GM18870 (cell line): ENCODE measurements at regions not wholly inside any gene's neighbourhood (a gene's known extent, or its start where the extent isn't known, plus 50 kb on each side); places are given as distances from the start of the nearest gene placed in this dataset.

Experiments
- ATAC-seq: cut with Tn5 transposase; IDR thresholded peaks from one replicate; pipeline ENCODE4 v1.9.1; 2021; ENCODE audit warnings: moderate library complexity; ENCODE audit not compliant: unreplicated experiment

DNA sequence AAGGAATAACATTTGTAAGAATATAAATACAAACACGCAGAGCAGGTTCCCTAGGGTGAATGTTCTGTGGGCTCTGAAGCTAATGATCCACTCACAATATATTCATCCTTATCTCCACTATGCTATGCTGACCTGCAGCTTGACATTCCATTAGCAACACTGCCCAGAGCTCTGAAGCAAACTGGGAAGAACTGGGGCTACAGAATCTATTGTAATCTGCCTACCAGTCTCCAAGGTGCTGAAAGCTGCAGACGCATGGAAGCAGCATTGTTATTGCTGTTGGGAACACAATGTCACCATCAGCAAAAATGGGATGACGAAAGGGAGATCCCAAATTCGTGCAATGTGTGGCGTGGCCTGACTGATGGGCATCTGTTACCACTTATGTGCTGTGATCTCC, 316.7 kb upstream of the RORA start:
- no peak for ATAC-seq

DNA sequence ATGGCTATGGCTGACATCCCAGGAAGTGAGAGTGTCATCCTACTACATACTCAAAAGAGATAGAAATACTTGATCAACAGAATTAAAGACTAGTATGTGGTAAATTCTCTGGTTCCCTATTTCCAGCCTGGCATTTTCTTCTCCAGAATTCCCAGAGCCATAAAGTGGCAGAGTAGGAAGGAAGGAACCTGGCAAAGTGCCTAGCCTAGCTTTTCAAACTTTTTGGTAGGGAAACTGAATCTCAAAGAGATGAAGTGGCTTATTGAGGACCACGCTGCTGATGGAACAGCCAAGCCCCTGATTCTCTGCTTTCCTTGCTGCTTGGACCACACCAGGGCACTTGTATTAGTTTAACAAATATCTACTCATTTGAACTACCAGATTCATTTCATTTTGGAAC, 312.4 kb upstream of the RORA start:
- no peak for ATAC-seq

DNA sequence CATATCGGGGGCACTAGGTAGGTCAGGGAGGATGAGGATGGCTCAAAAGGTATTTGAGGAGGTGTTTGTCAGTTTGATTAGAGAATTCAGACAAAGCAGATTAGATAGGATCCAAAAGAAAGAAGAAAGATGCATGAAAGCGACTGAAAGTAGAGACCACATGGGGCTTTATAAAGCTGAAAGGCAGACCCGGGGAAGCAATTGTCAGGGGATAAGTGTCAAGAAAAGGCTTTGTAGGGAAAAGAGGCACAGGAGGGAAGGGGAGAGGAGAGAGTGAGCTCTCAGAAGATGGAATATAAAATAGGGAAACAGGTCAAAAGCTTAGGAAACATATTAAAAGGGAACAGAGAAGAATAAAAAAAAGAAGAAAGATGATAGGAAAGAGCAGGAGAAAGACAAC, 308.2 kb upstream of the RORA start:
- ATAC-seq = no peak

DNA sequence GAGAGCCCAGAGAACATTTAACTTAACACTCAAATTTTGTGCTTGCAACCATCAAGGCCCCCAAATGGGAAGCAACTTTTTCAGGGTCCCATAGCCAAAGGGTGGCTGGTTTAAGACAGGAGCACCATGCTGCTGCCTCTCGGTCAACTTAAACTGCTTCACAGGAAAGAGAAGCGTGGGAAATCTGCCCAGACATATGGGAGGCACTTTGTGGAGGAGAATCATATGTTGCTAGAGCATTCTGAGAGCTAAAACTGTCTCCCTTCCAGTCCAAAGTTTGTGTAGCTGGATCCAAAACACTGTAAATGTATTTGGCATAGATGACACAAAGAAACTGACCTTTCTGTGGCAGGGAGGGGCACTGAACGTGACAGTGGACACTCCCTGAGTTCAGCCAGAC, 305.9 kb upstream of the RORA start:
- no peak for ATAC-seq

DNA sequence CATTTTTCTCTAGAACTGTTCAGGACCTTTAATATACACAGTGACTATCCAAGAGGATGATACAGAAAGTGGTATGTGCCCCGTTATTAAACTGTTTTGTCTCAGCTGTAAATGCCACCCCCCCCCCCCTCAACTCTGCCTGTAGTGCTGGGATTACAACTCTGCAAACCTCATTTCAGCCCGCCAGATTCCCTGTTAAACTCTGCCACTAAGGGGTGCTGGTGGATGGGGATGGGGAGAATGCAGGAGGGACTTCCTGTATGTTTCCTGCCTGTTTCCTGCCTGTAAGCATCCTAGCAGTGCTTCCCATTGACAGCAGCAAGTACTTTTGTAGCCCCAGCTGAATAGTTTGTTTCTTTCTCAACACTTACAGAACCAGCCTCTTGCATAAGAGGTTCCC, 301.7 kb upstream of the RORA start:
- no peak for ATAC-seq

DNA sequence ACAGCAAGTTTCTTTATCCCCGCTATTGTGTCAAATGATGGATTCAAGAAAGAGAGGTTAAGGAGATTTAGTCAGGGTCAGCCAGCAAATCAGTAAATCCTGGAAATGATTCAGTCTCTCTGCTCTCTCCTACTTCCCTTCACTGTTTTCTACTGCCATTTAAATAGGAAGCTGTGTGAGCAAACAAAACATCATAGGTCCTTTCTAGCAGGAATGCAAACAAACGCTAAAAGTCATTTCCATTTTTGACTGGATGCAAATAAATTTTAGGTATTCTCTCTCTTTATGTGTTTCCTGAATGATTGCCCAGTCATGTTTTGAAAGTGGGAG, 299.4 kb upstream of the RORA start:
- ATAC-seq = no peak

DNA sequence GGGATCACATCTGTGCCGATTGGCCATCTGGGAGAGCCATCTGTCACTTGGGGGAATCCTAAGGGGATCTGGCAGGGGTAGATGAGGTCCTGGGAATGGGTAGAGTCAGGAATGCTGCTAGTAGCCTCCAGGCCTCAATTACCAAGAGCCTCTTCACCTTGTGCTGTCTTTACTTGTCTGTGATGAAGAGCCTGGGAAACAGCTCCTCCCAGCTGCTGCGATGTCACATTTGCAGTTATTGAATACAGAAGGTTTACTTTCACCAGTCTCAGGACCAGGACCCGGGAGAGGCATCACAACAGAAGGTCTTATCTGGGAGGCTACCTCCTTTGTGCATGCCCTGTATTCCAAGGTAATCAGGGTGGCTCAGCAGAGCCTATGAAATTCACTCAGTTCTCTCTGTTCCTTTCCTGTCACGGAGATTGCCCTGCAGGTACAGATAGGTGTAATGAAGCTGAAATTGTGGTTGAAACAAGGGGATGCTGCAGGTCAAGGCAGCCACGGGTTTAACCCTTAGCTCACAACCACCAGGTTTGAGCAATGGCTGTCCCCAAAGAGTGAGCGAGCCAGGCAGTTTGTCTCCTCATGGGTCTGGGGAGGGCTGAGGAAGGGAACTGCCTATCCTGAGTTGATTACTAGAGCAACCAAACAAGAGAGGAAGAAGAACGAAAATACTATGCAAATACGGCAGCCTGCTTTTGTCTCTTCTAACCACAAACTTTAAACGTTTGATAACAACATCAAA, 298.9 kb upstream of the RORA start:
- ATAC-seq = no peak

DNA sequence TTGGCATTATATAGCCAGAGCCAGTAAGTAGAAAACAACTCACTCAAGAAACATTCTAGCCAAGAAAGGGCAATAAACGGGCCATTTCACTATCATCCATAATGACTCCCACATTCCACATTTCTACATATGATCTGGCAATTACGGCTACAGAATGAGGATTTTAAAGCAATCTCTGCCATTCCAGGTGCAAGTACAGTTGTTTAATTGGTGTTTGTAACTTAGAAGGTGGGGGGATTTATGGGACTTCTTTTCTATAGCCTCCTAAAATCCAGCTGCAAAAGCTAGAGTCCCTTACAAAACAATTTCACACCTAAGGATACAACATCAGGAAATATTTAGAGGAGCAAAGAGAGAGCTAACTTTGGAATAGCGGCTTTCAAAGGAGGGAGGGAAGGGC, 295.4 kb upstream of the RORA start:
- ATAC-seq = no peak

DNA sequence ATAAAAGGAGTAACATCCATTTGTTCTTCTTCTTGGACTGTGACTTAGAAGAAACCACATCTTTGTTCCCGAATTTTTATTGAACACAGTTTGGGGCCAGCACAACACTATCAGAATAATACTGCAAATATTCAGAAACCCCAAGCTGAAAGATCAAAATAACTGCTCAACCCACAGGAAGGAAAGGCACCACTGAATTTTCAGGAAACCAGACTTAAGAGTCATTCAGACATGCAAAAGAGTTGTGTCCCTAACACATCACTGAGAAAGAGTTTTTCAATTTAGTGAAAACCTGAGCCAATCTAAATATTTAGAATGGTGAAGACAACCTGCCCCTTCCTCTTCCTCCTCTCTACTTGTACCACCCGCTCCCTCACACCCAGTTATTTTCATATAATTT, 295.0 kb upstream of the RORA start:
- ATAC-seq = no peak

DNA sequence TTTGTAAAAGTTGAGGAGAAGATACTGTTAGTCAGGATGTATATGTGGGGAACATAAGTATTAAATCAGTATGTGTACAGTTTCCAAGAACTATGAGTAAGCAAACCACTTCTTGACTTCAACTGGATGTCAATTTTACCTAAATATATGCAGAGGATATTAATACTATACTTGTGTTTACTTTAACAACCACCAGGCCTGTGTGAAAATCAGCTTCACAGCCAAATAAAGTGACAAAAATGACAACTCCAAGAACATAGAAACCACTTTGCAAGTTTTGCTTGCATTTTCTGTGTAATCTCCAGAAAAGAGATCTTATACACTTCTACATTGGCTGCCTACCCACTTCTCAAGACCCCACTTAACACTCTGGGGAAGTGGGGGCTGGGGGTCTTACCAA, 293.3 kb upstream of the RORA start:
- no peak for ATAC-seq

DNA sequence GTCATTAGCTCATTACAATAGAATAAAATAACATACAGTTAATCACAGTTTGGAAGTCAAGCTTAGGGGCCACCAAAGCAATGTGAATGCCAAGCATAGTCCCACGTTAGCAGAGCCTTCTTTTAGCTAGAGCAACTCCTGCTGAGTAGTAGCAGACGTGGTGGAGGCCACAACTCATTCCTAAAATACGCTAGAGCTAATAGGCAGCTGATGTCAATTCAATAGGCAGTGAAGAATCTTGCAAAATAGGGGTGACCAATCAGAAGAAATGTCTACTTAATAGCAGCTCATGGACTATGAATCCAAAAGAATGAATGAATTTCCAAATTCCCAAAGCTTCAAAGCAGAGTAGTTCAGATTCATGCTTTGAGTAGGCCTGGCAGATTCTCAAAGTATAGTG, 292.9 kb upstream of the RORA start:
- no peak for ATAC-seq

DNA sequence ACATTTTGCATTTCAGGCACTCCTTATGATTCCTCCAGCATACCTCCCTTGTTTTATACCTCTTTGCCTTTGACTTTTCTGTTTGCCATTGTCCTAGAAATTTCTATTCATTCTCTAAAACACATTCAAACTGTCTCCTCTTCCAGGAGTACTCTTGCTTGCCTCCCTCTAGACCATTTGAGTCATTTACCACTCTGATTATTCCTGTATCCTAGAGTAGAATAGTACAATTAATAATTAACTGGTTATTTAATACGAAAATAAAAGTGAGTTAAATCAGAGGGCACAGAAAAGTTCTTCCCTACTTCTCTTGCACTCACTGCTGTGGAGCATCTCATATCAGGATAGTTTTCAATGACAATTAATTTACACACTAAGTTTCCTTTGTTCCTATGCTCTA, 290.2 kb upstream of the RORA start:
- no peak for ATAC-seq

DNA sequence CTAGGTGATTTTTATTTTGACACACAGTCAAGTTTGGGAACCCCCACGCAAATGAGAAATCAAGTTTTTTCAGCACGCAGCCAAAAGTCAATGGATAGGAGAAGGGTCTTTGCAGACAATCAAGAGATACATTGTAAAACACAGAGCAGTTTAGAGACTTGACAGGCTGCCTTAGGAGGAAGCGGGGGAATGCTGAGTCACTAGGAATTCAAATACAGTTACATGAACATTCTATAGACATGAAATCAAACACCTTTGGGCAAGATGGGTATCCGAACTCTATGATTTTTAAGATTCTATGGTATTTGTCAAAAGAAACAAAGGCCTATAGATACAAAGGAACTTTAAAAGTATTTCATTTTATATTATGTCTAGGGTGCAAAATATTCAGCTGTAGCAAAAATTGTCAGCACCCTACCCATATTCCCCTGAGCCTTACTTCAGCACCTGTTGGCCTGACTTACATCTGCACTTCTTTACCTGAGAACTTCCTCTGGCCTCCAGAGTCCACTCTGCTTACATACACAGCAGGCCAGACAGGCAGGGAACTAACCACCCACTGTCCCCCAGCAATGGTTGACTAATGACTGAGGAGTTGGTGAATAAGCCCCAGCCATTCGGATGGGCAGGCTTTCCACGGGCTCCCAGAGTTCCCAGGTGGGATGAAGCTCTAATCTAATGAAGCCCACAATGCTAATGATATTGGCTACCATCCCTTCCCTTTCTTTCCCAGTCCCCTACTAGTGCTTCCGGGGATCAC, 289.3 kb upstream of the RORA start:
- no peak for ATAC-seq

DNA sequence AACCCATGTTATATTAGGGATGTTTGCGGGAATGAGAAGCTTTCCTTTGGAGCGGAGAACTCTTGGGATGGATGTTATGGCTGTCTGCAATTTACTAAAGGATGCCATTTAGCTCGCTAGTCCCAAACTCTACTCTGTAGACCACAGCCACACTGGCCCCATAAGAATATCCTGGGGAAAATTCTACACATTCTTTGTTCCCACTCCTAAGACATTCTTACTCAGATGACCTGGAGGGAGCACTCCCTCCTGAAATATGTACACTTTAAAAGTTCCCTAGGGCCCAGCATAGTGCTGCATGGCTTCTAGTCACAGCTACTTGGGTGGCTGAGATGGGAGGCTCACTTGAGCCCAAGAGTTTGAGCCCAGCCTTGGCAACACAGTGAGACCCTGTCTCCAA, 288.7 kb upstream of the RORA start:
- ATAC-seq = no peak

DNA sequence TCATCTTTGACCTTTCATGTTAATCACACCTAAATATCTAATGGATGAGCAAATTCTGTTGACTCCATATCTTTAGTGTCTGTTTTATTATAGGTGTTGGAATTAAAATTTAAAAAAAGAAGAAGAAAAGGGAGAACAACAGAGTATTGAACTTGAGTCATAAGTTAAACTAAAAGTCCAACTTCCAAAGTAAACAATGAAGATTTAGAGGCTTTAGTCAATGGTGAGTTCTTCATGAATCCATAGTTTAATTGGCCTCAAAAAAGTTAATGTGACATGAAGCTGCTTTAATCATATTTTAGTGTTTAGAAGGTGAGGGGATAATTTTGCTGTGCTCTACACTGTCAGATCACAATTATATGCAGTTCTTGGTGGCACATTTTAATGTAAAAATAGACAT, 288.2 kb upstream of the RORA start:
- ATAC-seq = no peak

DNA sequence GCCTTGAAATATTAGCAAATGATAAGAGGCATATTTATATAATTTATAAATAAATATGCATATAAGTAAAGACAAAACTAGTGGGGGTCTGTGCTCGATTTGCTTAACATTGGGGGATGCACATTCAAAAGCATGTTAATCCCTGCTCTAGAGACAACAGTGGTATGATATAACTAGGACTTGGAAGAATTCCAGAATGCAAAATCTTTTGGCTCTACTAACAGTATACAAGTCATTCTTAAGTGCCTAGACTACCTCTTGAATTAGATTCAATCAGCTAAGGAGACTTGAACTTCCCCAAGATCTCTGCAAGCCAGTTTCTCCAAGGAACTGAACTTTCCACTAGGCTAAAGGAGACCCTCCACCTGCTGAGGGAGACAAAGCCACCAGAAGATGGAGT, 282.7 kb upstream of the RORA start:
- ATAC-seq = no peak

DNA sequence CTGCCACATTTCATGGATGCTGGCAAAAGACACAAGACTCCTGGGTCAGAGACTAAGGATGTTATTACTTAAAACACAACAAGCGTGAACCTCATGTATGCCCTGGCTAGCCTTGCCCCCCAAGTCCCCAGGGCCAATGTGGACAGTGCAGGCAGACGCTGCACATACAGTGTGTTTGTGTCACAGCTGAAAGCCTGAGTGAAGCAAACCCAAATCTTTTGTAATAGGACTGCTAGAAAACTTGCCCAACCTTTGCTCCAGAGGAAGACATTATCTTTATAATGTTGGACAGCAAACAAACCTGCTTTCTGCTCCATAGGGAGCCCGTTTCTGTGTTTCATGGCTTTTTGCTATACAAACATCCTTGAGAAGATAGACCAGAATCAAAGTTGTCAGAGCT, 282.0 kb upstream of the RORA start:
- no peak for ATAC-seq

DNA sequence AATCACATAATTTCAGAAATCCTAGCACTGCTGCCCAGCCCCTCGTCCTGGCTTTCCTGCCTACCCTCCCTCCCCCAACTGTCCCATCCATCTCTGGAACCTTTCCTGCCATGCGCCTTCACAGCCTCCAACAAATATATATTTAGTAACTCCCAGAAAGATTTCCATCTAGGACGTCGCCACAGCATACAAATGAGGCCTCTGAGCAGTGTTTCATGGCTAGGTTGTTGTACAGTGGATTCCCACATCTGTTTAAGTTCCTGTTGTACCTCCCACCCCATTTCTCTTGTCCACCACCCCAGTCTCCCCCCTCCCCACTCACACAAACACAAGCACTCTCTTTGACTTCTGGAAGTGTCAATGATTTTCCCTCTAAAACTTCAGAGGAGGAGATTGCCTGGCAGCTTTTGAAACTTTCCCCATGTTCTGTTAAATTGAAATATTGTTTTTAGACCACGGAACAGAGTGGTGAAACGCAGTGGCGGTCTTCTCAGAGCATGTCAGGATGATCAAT, 280.3 kb upstream of the RORA start:
- ATAC-seq = no peak

DNA sequence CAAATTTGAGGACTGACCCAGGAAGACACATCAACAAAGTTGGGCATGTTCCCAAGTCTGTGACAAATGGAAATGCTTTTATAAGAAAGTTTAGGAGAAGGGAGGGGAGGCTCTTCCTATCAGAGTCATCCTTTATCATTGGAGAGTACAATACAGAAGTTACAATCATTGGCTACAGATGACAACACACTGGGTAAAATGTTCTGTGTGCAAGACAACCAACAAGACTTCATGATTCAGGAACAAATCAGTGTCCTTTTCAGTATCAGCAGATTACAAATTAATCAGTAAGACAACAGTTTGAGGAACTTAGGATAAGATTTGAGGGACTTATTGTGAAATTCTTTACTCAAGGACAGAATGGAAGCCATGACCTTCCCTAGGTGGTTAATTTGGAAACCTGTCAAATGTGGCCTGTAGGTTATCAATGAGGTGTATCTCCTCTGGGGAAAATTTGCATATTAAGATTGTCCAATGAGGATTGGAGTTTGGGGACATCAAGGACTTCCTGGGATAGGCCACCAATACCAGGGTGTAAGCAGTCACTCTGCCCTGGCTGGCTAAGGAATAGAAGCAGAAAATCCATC, 274.4 kb upstream of the RORA start:
- no peak for ATAC-seq

DNA sequence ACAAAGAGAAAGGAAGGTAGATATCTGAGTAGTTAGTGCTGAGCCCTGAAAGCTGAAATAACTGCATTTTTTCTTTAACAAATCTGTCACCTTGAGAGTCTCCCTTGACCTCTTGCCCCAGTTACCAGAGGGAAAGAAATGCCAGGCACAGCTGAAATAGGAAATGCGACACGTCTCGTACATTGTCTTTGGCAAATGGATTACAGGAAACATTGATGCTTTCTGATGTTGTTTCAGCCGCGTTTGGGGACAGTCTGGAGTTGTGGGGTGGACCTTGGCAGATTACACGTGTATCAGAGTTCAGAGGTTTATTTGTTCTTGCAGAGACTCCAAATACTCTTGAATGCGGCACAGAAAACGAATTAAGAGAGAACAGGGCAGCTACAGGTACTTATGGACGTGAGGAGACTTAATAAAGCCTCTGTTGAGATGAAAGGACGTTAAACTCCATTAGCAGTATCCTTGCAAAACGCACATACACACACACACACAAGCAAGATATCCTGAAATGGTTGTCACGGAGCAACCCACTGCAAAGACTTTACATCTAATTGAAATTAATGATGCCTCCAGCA, 272.8 kb upstream of the RORA start:
- ATAC-seq = no peak

DNA sequence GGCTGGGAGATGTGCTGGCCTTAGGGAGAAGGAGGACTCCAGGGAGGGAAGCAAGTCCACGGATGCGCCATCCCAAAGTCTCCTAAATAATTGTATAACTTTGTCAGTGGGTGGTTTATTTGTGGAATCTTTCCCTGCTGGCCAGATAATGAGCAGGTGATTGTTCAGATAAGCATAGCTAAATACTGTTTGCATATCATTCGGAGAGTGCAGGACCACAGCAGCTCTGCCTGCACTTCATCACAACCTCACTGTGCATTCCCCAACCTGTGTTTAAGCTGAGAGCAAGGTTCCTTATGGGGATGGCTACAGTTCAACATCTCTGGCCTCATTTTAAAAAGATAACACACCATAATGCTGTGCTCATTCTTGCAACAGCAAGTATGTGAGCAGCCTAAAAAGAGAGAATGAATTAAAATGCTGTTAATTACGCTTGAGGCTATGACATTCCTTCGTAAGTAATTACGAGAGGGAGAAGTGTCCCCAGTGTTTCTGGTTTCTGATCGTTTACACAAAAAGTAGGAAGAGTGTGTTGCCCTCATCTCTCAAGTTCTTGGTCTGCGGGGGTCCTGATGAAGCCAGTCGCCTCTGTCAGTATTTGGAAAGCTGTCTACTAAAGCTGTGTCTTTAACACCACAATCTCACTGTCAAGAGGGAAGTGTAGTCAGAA, 272.0 kb upstream of the RORA start:
- ATAC-seq = no peak
